ENCODE measurements at regions not wholly inside any gene's neighbourhood (a gene's known extent, or its start where the extent isn't known, plus 50 kb on each side); places are given as distances from the start of the nearest gene placed in this dataset.

GRCh38 chr5:135735831-135736230 lies 98.6 kb upstream of the SLC25A48 start:
- TF ChIP-seq, protein P1, sequence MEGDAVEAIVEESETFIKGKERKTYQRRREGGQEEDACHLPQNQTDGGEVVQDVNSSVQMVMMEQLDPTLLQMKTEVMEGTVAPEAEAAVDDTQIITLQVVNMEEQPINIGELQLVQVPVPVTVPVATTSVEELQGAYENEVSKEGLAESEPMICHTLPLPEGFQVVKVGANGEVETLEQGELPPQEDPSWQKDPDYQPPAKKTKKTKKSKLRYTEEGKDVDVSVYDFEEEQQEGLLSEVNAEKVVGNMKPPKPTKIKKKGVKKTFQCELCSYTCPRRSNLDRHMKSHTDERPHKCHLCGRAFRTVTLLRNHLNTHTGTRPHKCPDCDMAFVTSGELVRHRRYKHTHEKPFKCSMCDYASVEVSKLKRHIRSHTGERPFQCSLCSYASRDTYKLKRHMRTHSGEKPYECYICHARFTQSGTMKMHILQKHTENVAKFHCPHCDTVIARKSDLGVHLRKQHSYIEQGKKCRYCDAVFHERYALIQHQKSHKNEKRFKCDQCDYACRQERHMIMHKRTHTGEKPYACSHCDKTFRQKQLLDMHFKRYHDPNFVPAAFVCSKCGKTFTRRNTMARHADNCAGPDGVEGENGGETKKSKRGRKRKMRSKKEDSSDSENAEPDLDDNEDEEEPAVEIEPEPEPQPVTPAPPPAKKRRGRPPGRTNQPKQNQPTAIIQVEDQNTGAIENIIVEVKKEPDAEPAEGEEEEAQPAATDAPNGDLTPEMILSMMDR (IDR thresholded peaks at IDR 0.05): no peak

- TF ChIP-seq, protein P1 (IDR thresholded peaks at IDR 0.05): peak; percentile 33; the same call in 1 of the 2 replicates
Observed at GRCh38 chr5:135729321-135729786, 105.1 kb upstream of the SLC25A48 start.

- TF ChIP-seq, protein P1 (IDR thresholded peaks at IDR 0.05): no peak
Observed at GRCh38 chr5:135724617-135725016, 109.8 kb upstream of the SLC25A48 start.

DNA sequence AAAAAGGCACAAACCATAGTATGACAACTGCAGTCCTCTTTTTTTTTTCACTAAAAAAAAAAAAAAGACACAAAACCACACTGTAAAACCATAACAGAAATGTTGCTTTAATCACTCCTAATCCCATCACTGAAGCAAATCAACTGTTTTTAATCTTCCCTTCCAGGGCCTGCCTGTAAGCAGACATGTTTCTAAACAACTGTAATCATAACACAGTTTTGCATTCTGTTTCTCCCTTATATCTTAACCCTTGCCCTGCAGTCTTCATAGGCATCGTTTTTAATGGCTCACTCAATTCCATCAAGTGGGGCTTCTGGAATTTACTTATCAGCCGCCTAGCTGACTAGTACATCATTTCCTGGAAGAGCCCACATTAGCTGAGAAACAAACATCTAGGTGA lies 111.0 kb upstream of the SLC25A48 start:
- TF ChIP-seq, protein P1 (IDR thresholded peaks at IDR 0.05): no peak

DNA sequence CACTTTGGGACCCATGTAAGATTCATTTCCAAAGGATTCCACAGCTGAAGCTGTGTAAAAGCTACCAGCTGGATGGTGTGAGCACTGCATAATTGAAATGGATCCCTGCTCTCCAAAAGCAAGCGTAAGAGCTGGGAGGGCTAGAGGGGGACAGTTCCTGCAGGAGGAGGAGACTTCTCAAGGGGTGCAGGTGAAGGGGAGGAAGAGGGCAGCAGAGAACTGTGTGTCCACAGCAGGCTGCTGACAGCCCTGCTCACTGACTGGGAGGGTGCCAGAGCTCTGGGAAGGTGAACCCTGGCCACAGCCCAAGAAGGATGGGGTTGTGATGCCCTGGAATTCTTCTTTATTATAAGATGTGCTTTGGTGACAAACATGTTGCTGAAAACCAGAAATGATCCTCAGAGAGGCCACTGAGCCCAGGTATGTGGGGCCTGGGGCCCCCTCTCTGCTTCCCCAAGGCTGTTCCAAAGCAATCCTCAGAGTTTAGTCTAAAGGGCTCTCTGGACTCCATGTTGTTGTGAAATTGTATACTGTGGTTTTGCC lies 112.8 kb upstream of the SLC25A48 start:
- TF ChIP-seq, protein P1 (IDR thresholded peaks at IDR 0.05): no peak

DNA sequence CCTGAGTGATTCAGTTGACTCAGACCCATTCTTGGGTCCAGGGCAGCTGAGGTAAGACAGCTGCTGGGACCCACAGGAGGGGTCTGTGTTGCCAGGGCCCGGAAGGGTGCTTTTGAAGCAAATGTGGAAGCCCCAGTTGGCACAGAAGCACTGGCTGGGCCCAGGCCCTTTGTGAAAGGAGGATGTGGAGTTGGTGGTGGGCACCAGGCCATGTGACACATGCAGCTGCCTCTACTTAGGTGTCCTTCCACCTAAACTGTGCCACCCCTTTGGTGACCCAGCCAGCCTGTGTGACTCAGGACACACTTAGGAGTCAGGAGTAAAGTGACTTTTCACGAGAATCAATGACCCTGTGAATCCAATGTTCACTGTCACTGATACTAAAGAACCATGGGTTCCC lies 114.3 kb upstream of the SLC25A48 start:
- TF ChIP-seq, protein P1 (IDR thresholded peaks at IDR 0.05): no peak

DNA sequence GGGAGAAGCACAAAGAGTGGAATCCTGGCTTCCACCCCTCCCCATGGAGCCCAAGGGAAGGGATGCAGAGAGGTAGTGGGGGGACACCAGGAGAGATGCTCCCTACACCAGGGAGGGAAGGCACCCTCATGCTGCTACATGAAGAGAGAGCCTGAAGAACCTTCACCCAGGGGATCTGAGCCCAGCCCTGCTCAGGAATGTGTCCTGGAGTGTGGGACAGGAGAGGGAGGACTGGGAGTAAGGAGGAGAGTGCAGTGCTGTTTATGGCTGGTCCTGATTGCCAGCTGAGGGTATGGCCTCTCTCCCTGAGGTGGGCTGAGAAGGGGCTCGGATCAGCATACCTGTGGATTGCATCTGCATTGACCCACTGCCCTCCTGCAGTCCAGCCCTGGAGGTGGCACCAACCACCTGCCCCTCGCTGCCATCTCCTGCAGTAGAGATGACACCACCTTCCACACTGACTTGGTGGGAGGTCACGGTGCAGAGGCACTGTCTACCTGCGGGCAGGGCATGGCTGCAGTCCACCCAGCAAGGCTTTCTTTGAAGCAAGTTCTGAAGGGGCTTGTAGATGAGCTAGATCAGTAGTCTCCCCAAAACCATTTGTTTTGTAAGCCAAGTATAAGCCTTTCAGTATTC lies 114.9 kb upstream of the SLC25A48 start:
- TF ChIP-seq, protein P1 (IDR thresholded peaks at IDR 0.05): no peak
